ENCODE measurements at regions not wholly inside any gene's neighbourhood (a gene's known extent, or its start where the extent isn't known, plus 50 kb on each side); places are given as distances from the start of the nearest gene placed in this dataset.
"Not testable (repeated sequence)": the region's sequence is repeated elsewhere in the genome, so short reads cannot be mapped to it uniquely, and the experiment has no call there.

- DNase-seq = no peak
Measured at GRCh38 chr6:80523010-80523409, 416.5 kb downstream of the BCKDHB start.

DNA sequence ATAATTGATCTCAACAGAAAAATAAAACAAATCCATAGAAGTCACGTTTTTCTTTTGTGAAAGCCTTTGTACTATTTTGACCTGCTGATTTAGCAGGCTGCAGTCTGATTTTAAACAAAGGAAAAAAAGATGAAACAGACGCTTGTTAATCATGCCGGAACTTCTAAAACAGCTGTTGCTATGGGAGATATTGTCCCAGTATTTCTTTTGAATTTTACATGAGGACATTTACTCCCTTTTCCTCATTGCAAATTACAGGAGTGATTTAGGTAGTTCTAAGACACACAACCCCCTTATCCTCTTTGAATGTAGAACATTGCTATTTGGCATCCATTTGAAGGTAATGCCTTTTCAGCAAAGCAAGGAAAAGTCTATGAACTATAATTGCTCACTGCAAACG, 416.1 kb downstream of the BCKDHB start:
- DNase-seq = no peak

DNA sequence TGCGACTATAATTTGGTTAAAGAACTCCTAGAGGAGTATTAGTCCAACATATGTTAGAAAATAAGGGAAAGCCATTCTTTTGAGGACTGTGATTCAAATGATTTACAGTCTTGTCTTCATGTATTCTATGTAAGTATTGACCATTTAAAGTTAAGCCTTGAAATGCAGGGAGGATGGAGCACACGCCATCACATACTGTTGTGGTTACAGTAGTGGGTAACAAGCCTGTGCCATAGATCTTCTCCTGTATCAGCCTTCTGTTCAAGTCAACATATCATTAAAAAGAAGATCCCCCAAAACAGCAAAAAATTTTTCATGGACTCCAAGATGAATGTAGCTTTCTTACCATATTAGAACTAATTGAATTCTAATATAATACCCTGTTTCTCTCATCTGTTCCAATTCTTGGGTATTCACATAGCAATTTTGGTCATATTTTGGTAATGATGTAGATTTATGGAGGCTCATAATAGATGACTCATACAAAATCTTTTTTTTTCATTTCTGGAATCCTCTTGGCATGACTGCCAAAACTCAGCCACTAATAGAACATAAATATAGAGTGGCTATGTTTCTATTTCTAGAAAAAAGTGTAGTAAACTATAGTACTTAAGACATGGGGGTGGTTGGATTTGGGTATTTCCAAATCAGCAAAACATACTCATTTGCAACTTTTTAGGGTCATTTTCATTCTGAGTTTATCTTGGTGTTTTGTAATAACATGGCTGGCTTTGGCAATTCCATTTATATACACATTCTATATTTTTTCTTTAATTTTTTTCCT, 413.5 kb downstream of the BCKDHB start:
- no peak for DNase-seq

- no peak for DNase-seq
Measured at GRCh38 chr6:80517525-80517924, 411.1 kb downstream of the BCKDHB start.

- not testable (repeated sequence) for DNase-seq
Measured at GRCh38 chr6:80510521-80510920, 404.1 kb downstream of the BCKDHB start.

- DNase-seq = no peak
Measured at GRCh38 chr6:80508885-80509630, 402.6 kb downstream of the BCKDHB start.

DNA sequence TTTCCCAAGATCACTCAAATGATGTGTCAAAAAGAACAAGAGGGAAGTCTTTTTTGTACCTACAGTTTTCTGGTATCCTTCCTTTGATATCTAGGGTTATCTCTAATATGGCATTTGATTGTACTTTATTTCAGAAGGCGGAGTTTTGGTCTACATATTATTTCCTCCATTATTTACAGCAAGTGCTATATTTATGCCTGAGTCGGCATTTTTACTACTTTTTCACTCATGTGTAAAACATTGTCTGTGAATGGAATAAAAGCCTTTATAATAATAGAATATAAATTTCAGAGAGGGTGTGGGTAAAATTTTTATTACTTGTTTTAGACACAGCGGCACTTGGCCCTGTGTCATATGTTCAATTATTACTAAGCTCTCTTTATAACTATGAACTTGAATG, 398.4 kb downstream of the BCKDHB start:
- DNase-seq = no peak

- DNase-seq = no peak
Measured at GRCh38 chr6:80503660-80504059, 397.2 kb downstream of the BCKDHB start.

GRCh38 chr6:80502871-80503270, 396.4 kb downstream of the BCKDHB start:
- no peak for DNase-seq

- DNase-seq = no peak
Measured at GRCh38 chr6:80501636-80502035, 395.2 kb downstream of the BCKDHB start.

GRCh38 chr6:80497696-80498486, 391.4 kb downstream of the BCKDHB start:
- not testable (repeated sequence) for DNase-seq

DNA sequence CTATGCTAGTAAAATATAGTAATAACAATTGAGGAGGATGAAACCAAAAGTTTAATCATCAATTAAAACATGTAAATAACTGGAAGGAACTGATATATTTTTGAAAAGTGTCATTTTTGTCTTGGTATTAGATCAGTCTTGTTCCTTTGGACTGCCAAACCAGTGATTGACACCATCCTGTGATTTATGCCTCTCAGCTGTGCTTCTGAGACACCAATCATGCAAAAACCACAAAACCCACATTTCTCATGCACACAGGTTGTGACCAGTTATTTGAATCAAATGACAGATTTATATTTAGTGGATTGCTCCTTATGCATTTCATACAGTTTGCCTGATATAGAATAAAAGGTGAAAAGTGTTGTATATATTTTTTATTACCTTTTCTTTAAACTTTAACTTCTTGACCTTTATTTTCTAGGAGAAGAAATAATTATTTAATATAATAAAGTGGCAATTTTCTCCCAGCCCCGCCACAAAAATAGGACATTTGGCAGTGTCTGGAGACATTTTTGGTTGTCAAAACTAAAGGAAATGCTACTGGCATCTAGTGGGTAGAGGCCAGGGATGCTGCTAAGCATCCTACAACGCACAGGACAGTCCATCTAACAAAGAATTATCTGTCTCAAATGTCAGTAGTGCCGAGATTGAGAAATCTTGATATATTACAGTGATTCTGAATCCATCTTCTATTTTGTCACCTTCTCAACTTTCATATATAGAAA, 383.6 kb downstream of the BCKDHB start:
- no peak for DNase-seq

DNA sequence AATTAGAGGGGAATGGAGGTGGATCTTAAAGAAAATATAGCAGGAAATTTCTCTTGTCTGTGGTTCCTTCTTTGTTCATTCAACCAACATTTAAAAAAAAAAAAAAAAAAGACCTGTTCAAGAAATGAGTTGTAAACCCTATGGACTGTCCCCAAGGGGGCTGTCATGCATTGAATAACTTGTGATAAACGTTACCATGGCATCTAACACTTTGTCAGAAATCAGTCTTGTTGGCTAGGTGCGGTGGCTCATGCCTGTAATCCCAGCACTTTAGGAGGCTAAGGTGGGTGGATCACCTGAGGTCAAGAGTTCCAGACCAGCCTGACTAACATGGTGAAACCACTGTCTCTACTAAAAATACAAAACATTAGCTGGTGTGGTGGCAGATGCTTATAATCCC, 381.7 kb downstream of the BCKDHB start:
- DNase-seq = no peak

DNA sequence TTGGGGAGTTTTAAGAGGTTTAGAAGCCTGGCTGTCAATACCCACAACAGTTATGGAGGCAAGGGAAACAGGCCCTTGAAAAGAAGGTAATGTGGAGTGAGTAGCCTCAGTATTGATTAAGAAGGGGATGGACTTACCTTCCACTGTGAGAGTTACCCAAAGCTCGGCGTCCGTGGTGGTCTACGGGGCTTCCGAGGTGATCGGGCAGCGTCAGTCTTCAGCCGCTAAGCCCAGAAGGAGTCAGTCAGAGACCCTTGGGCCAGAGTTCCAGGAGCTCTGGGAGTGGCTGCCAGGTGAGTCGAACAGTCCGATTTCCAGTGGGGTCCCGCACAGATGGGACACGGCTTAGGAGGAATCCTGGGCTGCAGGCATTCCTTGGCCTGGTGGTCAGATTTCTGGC, 379.0 kb downstream of the BCKDHB start:
- DNase-seq = not testable (repeated sequence)

GRCh38 chr6:80482056-80482455, 375.6 kb downstream of the BCKDHB start:
- no peak for DNase-seq

GRCh38 chr6:80480421-80481157, 374.1 kb downstream of the BCKDHB start:
- DNase-seq = no peak

GRCh38 chr6:80478030-80478429, 371.6 kb downstream of the BCKDHB start:
- no peak for DNase-seq

DNA sequence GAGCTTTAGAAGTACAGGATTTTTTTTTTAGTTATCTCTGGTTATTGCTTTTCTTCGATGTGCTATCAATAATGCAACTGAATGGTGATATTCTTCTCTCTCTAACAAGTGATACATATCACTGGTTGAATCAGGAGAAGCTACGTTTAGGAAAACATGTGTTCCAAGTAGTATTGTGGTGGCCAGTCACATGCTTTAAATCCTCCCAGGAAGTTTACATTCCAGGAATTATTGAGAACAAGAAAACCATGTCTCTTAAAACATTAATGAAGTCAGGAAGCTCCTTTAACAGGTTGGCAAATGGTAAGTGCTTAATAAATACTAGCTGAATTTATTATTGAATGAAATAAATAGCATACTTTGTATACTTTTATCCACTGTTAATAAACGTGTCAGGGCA, 371.1 kb downstream of the BCKDHB start:
- no peak for DNase-seq

DNA sequence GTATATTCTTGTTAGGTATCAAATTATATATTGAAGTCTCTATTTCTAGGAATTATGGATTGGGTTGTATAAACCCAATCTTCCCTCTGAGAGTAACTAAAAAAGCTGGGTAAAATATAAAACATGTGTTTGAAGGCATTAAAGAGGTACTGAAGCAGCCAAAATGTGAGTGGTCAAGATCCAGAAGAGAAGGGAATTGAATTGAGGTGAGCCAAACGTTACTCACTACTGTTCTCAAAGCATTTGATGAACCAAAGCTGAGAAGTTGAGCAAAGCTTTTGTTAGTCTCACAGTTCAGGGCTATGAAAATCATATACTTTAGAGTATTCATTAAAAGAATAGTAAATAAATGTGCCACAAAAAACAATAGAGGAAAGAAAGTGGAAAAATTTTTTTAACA, 365.8 kb downstream of the BCKDHB start:
- no peak for DNase-seq

- peak in 2 of 56 donors; percentile 1 to 31 for DNase-seq
Measured at GRCh38 chr6:80469977-80470376, 363.5 kb downstream of the BCKDHB start.

DNA sequence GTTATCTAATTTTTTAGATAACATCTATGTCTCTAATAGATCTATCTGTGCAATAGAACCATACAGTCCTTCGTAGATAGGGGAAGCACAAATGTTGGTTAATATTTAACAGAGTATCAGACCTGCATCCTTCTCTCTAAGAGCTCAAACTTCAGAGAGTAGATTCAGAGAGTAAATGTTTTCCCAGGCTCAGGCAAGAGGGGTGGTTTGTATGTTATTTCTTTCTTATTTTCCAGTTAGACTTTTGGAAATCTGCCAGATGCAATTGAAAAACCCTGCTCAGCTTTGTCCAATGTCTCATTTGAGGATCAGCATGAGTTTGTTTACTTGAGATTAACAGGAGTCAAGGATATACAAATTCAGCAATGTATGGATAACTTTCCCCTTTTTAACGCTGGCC, 361.9 kb downstream of the BCKDHB start:
- no peak for DNase-seq
